ENCODE measurements at regions not wholly inside any gene's neighbourhood (a gene's known extent, or its start where the extent isn't known, plus 50 kb on each side); places are given as distances from the start of the nearest gene placed in this dataset.

DNA sequence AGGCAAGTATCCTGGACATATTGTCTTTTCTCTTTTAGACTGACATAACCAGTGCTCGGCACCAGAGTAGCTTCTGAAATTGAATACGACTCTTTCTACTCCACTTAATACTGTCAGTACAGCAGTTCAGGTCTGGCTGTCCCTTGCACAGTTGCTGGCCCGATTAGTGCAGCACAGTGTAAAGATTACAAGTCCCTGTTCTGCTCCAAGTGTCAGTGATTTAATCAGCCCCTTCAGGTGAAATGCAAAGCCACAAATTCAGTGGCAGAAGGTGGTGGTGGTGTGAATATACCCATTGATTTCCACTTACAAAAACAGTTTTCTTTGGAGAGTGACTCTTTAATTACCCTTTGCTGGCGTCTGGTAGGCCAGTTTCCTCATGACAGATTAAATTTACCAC, 545.4 kb downstream of the ADGRL2 start:
- no peaks in the 10 kb centered on the region for H3K4me1 ChIP-seq
- H3K36me3 ChIP-seq: no peaks in the 10 kb centered on the region
- H3K9me3 ChIP-seq: no peaks in the 10 kb centered on the region
- no peak overlapping the region for H3K4me3 ChIP-seq
- ATAC-seq: no peak
- TF ChIP-seq POLR2A (IDR thresholded peaks at IDR 0.05): no peak
- TF ChIP-seq, protein P1, sequence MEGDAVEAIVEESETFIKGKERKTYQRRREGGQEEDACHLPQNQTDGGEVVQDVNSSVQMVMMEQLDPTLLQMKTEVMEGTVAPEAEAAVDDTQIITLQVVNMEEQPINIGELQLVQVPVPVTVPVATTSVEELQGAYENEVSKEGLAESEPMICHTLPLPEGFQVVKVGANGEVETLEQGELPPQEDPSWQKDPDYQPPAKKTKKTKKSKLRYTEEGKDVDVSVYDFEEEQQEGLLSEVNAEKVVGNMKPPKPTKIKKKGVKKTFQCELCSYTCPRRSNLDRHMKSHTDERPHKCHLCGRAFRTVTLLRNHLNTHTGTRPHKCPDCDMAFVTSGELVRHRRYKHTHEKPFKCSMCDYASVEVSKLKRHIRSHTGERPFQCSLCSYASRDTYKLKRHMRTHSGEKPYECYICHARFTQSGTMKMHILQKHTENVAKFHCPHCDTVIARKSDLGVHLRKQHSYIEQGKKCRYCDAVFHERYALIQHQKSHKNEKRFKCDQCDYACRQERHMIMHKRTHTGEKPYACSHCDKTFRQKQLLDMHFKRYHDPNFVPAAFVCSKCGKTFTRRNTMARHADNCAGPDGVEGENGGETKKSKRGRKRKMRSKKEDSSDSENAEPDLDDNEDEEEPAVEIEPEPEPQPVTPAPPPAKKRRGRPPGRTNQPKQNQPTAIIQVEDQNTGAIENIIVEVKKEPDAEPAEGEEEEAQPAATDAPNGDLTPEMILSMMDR (IDR thresholded peaks at IDR 0.05 in 4 of 5, conservative IDR thresholded peaks at IDR 0.05 in 1 of 5): no peak
- no peak overlapping the region for H3K27ac ChIP-seq
- H3K27me3 ChIP-seq: no peaks in the 10 kb centered on the region
- in situ Hi-C loops (cut with MboI; ENCODE audit: low sequenced_read_pairs in 4 of 4): no loop called here
- intact Hi-C loops (cut with DNase I; ENCODE audit: low total_unique reads): no loop called here
- DNase-seq: no peak

GRCh38 chr1:82343381-82343780, 542.6 kb downstream of the ADGRL2 start:
- H3K9me3 ChIP-seq: no peaks in the 10 kb centered on the region
- TF ChIP-seq POLR2A (IDR thresholded peaks at IDR 0.05): no peak
- TF ChIP-seq, protein P1 (IDR thresholded peaks at IDR 0.05 in 4 of 5, conservative IDR thresholded peaks at IDR 0.05 in 1 of 5): no peak
- intact Hi-C loops (cut with DNase I; ENCODE audit: low total_unique reads): no loop called here
- H3K4me1 ChIP-seq: no peaks in the 10 kb centered on the region
- H3K27ac ChIP-seq: no peak overlapping the region
- DNase-seq (no peak), ATAC-seq (no peak)
- no peaks in the 10 kb centered on the region for H3K36me3 ChIP-seq
- no peaks in the 10 kb centered on the region for H3K27me3 ChIP-seq
- in situ Hi-C loops (cut with MboI; ENCODE audit: low sequenced_read_pairs in 4 of 4): no loop called here
- H3K4me3 ChIP-seq: no peak overlapping the region

GRCh38 chr1:82337635-82338034, 536.9 kb downstream of the ADGRL2 start:
- in situ Hi-C loops (cut with MboI; ENCODE audit: low sequenced_read_pairs in 4 of 4) (no loop called here), intact Hi-C loops (cut with DNase I; ENCODE audit: low total_unique reads) (no loop called here)
- no peaks in the 10 kb centered on the region for H3K9me3 ChIP-seq
- H3K27ac ChIP-seq: no peak overlapping the region
- DNase-seq (no peak), ATAC-seq (no peak)
- no peaks in the 10 kb centered on the region for H3K27me3 ChIP-seq
- H3K4me1 ChIP-seq: no peaks in the 10 kb centered on the region
- no peak for TF ChIP-seq POLR2A (IDR thresholded peaks at IDR 0.05)
- TF ChIP-seq, protein P1 (IDR thresholded peaks at IDR 0.05 in 4 of 5, conservative IDR thresholded peaks at IDR 0.05 in 1 of 5): no peak
- H3K4me3 ChIP-seq: no peak overlapping the region
- no peaks in the 10 kb centered on the region for H3K36me3 ChIP-seq

DNA sequence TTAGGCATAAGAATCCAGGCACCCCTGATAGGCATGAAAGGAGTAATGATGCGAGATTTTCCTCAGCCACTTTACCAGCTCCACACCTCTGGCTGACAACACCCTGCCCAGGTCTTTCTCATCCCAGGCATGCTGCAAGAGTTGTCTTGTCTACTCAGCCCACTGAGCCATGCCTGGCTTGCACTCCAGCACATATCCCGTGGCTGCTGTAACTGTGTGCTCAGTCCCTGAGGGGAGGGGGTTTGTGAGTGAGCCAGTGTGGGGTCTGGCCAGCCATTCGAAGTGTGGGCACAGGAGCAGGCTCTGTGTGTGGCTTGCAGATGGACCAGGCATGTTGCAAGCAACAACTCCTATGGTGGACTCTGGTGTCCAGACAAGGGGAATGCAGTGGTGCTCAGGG, 529.6 kb downstream of the ADGRL2 start:
- H3K36me3 ChIP-seq: no peaks in the 10 kb centered on the region
- no peak for DNase-seq
- no peaks in the 10 kb centered on the region for H3K9me3 ChIP-seq
- in situ Hi-C loops (cut with MboI; ENCODE audit: low sequenced_read_pairs in 4 of 4): no loop called here
- TF ChIP-seq POLR2A (IDR thresholded peaks at IDR 0.05): no peak
- TF ChIP-seq, protein P1 (IDR thresholded peaks at IDR 0.05 in 4 of 5, conservative IDR thresholded peaks at IDR 0.05 in 1 of 5): no peak
- no peak overlapping the region for H3K4me3 ChIP-seq
- no peaks in the 10 kb centered on the region for H3K27me3 ChIP-seq
- ATAC-seq: no peak
- no peak overlapping the region for H3K27ac ChIP-seq
- H3K4me1 ChIP-seq: no peaks in the 10 kb centered on the region
- intact Hi-C loops (cut with DNase I; ENCODE audit: low total_unique reads): no loop called here

DNA sequence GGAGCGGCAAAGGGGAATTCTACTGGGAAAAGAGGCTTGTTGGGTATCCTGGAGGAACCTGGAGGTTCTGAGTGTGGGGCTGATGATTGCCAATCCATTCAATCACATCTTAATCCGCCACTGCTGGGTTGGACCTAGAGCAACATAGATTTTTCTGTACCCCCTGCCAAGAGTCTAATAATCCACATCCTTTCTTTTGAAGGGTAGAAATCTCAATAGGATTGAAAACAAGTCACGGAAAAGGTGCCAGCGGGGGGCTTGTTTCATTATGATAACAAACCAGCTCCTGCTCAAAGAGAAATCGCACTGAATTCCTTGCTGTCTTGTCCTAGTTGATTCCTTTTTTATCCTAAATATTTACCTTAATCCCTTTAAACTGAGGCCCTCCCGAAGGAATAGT, 528.5 kb downstream of the ADGRL2 start:
- no peaks in the 10 kb centered on the region for H3K4me1 ChIP-seq
- no peak overlapping the region for H3K27ac ChIP-seq

More for the DNA sequence above, 528.5 kb downstream of the ADGRL2 start:
- intact Hi-C loops (cut with DNase I; ENCODE audit: low total_unique reads) (no loop called here), in situ Hi-C loops (cut with MboI; ENCODE audit: low sequenced_read_pairs in 4 of 4) (no loop called here)
- no peak for DNase-seq
- H3K9me3 ChIP-seq: no peaks in the 10 kb centered on the region
- TF ChIP-seq, protein P1 (IDR thresholded peaks at IDR 0.05 in 4 of 5, conservative IDR thresholded peaks at IDR 0.05 in 1 of 5): no peak
- no peak for TF ChIP-seq POLR2A (IDR thresholded peaks at IDR 0.05)
- H3K36me3 ChIP-seq: no peaks in the 10 kb centered on the region
- H3K4me3 ChIP-seq: no peak overlapping the region
- H3K27me3 ChIP-seq: no peaks in the 10 kb centered on the region
- no peak for ATAC-seq

Measured in gastrocnemius medialis (tissue), 4 donors.